PC-3 (cell line): ENCODE measurements at regions not wholly inside any gene's neighbourhood (a gene's known extent, or its start where the extent isn't known, plus 50 kb on each side); places are given as distances from the start of the nearest gene placed in this dataset.

Source experiments
- CTCF ChIP-seq: fragments of 300-600 bp; sonication (generic); conservative IDR thresholded peaks from 2 replicates; pipeline ENCODE4 v1.5.1; 2017; ENCODE audit warnings: antibody characterized with exemption, low read depth, mild to moderate bottlenecking, low read length
- EZH2phosphoT487 ChIP-seq: fragments of 300-600 bp; sonication (generic); IDR thresholded peaks from 2 replicates; pipeline ENCODE4 v1.6.1; 2018; ENCODE audit warnings: mild to moderate bottlenecking, antibody characterized with exemption, low read length, borderline replicate concordance

GRCh38 chr5:86011937-86012336 is 605.8 kb upstream of the COX7C start:
- TF ChIP-seq EZH2phosphoT487 (no peak), CTCF (no peak)
